Right atrium auricular region (tissue), 2 donors: ENCODE measurements at regions not wholly inside any gene's neighbourhood (a gene's known extent, or its start where the extent isn't known, plus 50 kb on each side); places are given as distances from the start of the nearest gene placed in this dataset.

Experiments
- DNase-seq: peaks from one replicate; pipeline ENCODE4 v3.0.0-alpha.2; 2019; ENCODE audit warnings: low spot score
- H3K27ac ChIP-seq, 2 donors: fragments of 200-600 bp; sonication (generic); 1 replicate in 1 of 2; 2 replicates in 1 of 2; pipeline ENCODE4 v1.5.1; 2016 to 2019
- H3K27me3 ChIP-seq, 2 donors: fragments of 200-600 bp; sonication (generic); one replicate each; pipeline versions ENCODE4 v1.5.1 to v1.6.0; 2017 to 2019
- H3K36me3 ChIP-seq: fragments of 200-600 bp; sonication (generic); one replicate; pipeline ENCODE4 v1.5.1; 2016
- H3K4me1 ChIP-seq, 2 donors: fragments of 200-600 bp; sonication (generic); one replicate each; pipeline versions ENCODE4 v1.5.1 to v1.6.0; 2017 to 2019
- H3K4me3 ChIP-seq, 2 donors: fragments of 200-600 bp; sonication (generic); 1 replicate in 1 of 2; 2 replicates in 1 of 2; pipeline ENCODE4 v1.5.1; 2017 to 2019; ENCODE audit warnings: mild to moderate bottlenecking in 1 of 2, moderate library complexity in 1 of 2
- H3K9me3 ChIP-seq, 2 donors: fragments of 200-600 bp; sonication (generic); one replicate each; pipeline ENCODE4 v1.5.1; 2019
- CTCF ChIP-seq, 2 donors: fragments of 200-600 bp; sonication (generic); IDR thresholded peaks; one replicate each; pipeline ENCODE4 v1.5.1; 2019; ENCODE audit warnings: antibody characterized with exemption in 2 of 2

- no peak for TF ChIP-seq CTCF (IDR thresholded peaks at IDR 0.05)
- Histone ChIP-seq H3K36me3 (no peaks in the 10 kb centered on the region), H3K4me3 (no peak overlapping the region), H3K4me1 (no peaks in the 10 kb centered on the region), H3K27ac (no peak overlapping the region), H3K27me3 (no peaks in the 10 kb centered on the region), H3K9me3 (peaks cover 0 to 13% of the 10 kb centered on the region in 2 donors)
- DNase-seq, result no peak
Measured at GRCh38 chr5:116664988-116665387, 90.4 kb upstream of the SEMA6A start.

GRCh38 chr5:116663081-116663480 is 88.5 kb upstream of the SEMA6A start:
- no peak for TF ChIP-seq CTCF (IDR thresholded peaks at IDR 0.05)
- H3K4me3 ChIP-seq, result no peak overlapping the region
- no peaks in the 10 kb centered on the region for H3K4me1 ChIP-seq
- no peak for DNase-seq
- H3K9me3 ChIP-seq, result peaks cover 0 to 13% of the 10 kb centered on the region in 2 donors
- H3K27ac ChIP-seq, result no peak overlapping the region
- no peaks in the 10 kb centered on the region for H3K36me3 ChIP-seq
- no peaks in the 10 kb centered on the region for H3K27me3 ChIP-seq

DNA sequence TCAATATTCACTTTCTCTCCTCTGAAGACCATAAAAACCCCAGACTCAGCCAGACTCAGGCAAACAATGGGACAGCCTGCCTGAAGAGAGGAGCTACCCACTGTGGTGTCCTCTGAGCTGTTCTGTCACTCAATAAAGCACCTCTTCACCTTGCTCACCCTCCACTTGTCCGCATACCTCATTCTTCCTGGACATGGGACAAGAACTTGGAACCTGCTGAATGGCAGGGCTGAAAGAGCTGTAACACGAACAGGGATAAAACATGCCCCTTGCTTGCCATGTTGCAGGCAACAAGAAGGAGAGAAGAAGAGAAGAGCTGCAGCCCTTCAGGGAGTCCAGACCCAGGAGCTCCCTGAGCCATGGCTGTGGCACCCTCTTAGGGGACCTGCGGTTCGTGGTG is 86.8 kb upstream of the SEMA6A start:
- no peak for DNase-seq
- Histone ChIP-seq H3K4me1 (no peaks in the 10 kb centered on the region), H3K27ac (no peak overlapping the region), H3K4me3 (no peak overlapping the region), H3K27me3 (no peaks in the 10 kb centered on the region), H3K36me3 (no peaks in the 10 kb centered on the region), H3K9me3 (peaks cover 0 to 13% of the 10 kb centered on the region in 2 donors)
- TF ChIP-seq CTCF (IDR thresholded peaks at IDR 0.05), result no peak

- no peak for DNase-seq
- H3K36me3 ChIP-seq, result no peaks in the 10 kb centered on the region
- no peaks in the 10 kb centered on the region for H3K4me1 ChIP-seq
- no peak overlapping the region for H3K27ac ChIP-seq
- no peak for TF ChIP-seq CTCF (IDR thresholded peaks at IDR 0.05)
- no peaks in the 10 kb centered on the region for H3K27me3 ChIP-seq
- H3K9me3 ChIP-seq, result peaks cover 0 to 13% of the 10 kb centered on the region in 2 donors
- H3K4me3 ChIP-seq, result no peak overlapping the region
Measured at GRCh38 chr5:116660929-116661328, 86.3 kb upstream of the SEMA6A start.

DNA sequence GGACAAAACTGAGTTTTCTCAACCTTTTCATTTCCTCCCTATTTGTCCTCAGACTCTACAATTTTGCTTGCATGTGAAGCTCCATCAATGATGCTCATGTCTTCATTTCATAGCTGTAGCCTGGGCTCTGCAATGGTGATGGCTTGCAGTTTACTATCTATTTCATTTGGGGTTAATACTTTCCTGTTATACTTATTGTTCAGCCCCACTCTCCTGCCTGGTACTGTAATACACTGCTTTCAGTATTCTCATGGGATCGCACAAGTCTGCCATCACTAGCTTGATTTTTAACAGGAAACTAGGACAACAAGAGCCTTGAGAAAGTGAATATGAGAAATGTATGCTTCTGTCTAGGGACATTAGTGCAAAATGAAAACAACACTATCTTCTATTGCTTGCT is 84.2 kb upstream of the SEMA6A start:
- no peak for DNase-seq
- H3K36me3 ChIP-seq, result no peaks in the 10 kb centered on the region
- peaks cover 0 to 13% of the 10 kb centered on the region in 2 donors for H3K9me3 ChIP-seq
- H3K27ac ChIP-seq, result no peak overlapping the region
- H3K4me3 ChIP-seq, result no peak overlapping the region
- H3K4me1 ChIP-seq, result no peaks in the 10 kb centered on the region
- H3K27me3 ChIP-seq, result no peaks in the 10 kb centered on the region
- TF ChIP-seq CTCF (IDR thresholded peaks at IDR 0.05), result no peak

DNA sequence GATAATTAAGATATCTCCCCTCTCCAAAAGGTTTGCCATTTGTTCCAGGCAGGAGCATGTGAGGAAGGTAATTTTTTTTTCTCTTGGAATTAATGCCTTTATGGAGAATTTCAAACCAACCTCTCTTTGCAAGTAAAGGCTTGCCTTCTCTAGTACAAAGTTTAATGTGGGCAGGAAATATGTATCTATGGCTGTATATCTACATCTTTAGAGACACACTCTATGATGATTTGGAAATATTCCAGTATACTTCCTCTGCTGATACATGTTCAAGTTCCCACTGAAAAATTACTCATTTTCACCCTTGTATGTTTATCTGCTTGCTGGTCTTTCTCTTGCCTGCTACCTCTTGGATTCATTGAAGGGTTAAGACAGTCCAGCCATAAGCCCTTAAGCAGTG is 83.5 kb upstream of the SEMA6A start:
- Histone ChIP-seq H3K4me1 (no peaks in the 10 kb centered on the region), H3K4me3 (no peak overlapping the region), H3K9me3 (peaks cover 0 to 13% of the 10 kb centered on the region in 2 donors), H3K27ac (no peak overlapping the region), H3K36me3 (no peaks in the 10 kb centered on the region), H3K27me3 (no peaks in the 10 kb centered on the region)
- no peak for TF ChIP-seq CTCF (IDR thresholded peaks at IDR 0.05)
- DNase-seq, result no peak
